NCI-H2107 (cell line): ENCODE measurements at regions not wholly inside any gene's neighbourhood (a gene's known extent, or its start where the extent isn't known, plus 50 kb on each side); places are given as distances from the start of the nearest gene placed in this dataset.
"Not testable (repeated sequence)": the region's sequence is repeated elsewhere in the genome, so short reads cannot be mapped to it uniquely, and the experiment has no call there.

Experiments used
- DNase-seq: peaks from one replicate; lab custom pipeline; 2025; lab: John Stamatoyannopoulos, UW

DNA sequence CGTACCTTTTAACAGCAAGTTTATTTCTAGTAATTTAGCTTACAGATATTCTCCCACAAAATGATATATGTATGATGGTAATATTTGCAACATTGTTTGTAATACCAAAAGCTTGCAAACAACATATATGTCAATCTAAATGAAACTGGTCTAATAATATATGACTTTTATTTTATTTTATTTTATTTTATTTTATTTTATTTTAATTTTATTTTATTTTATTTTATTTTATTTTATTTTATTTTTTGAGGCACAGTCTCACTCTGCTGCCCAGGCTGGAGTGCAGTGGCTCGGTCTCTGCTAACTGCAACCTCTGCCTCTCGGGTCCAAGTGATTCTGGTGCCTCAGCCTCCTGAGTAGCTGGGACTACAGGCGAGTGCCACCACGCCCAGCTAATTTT is 94.6 kb upstream of the ABCA1 start:
- DNase-seq, result not testable (repeated sequence)

DNA sequence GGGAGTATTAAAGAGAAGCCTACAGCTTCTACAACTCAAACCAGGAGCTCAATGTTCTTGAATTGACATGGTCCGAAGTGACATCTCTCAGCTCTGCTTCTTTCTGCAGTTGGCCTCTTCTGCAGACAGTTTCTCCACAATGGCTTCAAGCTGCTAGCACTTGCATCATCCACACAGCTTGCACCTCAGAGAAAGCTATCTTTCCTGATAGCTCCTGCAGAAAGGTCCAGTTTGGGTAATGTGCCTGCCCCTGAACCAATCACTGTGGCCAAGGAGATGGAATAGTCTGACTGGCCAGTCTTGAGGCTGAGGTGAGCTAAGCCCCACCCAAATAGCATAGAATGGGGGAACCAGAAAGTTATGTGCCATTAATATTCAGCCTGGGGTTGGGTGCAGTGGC is 95.8 kb upstream of the ABCA1 start:
- DNase-seq, result no peak

DNA sequence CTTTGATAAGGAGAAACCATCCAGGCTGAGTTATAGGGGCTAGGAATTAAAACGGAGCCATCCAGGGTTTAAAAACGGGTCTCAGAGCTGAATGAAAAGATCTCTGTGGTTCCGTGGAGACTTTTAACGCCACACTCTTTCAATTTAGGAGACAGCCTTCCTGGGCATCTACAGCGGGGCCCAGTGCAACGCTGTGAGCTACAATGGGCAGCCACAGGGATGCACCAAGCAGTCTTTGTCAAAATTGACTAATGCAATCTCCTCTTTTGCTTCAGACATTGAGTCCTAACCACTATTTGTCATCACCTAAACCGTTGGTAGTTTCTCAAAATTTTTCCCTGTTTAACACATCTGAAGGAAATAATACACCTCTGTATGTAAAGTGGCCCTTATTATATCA is 96.6 kb upstream of the ABCA1 start:
- DNase-seq, result no peak

DNA sequence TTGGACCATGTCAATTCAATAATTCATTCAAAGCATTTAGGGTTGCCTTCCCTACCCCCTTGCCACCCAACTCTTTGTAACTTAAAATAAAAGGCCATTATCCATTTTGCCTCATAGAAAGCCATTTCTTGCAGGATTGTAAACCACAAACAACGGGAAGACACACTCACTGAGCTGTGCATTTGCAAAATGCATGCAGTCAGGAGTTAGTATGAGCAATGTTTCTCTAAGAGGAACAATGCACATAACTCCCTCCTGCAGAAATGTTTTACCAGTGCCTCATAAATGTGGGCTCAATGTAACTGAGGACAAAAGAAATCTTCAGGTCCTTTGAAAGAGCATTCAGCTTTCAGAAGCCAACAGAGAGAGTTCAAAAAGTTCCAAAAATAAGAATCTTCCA is 98.5 kb upstream of the ABCA1 start:
- no peak for DNase-seq

DNA sequence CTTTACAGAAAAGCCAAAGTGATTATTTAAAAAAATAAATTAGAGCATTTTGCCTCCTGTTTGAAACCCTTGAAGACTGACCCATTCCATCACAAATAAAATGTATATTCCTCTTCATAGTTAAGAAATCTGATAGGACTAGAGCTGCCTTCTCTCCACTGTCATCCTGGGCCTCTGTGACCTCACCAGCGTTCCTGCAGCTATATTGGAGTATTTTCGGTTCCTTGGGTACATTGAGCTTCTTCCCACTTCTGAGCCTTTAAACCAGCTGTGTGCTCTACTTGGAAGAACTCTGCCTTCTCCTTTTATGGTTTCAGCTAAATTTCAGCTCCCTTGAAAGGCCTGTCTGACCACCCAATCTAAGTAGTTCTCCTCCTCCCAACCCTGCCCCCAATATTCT is 99.1 kb upstream of the ABCA1 start:
- no peak for DNase-seq

DNA sequence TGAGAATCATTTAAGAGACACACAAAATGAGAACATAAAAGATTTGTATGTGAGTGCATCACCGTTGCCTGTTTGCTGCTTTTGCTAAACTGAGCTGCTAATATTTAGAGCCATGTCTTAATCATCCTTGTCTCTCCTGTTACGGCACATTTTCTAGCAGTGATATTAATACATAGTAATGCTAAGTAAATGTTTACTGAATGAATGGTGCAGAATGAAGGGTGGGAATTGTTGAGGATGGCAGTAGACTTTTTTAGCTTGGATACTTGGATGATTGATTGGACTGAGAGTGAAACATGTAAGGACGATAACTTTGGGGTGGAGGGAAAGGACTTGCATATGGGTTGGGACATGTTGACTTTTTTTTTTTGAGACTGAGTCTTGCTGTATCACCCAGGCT is 102.3 kb upstream of the ABCA1 start:
- DNase-seq, result no peak

DNA sequence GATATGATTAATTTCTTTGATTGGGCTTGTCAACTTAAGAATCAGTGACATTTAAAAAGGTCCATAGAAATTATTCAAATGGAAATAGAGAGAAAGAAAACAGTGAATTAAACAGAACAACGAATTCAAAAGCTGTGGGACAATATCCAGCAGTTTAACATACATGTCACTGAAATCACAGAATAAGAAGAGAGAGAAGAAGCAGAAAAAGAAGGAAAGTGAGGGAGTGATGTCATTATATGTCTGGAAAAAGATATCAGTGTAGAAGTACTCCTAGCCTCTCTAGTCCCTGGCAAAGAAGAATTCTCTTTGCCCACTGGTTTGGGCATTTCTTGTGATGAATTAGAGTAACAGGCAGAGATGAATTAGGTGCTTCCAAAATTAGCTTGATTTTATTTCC is 109.2 kb upstream of the ABCA1 start:
- no peak for DNase-seq

DNA sequence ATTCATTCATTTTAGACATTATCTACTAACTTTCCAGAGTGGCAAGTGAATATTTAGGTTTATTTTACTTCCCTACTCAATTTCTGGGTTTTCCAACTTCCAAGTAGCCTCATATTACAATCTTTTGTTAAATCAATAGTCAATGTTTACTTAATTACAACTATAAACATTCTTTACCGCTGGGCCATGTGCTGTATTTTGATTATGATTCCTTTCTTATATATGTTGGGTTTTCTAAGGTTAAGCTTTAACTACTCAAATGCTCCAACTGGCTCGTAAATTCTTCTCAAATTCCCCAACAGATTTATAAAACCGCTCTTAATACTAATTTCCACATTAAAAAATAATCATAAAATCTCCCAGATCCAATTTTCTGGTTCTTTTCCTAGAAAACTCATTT is 110.1 kb upstream of the ABCA1 start:
- DNase-seq, result no peak

DNA sequence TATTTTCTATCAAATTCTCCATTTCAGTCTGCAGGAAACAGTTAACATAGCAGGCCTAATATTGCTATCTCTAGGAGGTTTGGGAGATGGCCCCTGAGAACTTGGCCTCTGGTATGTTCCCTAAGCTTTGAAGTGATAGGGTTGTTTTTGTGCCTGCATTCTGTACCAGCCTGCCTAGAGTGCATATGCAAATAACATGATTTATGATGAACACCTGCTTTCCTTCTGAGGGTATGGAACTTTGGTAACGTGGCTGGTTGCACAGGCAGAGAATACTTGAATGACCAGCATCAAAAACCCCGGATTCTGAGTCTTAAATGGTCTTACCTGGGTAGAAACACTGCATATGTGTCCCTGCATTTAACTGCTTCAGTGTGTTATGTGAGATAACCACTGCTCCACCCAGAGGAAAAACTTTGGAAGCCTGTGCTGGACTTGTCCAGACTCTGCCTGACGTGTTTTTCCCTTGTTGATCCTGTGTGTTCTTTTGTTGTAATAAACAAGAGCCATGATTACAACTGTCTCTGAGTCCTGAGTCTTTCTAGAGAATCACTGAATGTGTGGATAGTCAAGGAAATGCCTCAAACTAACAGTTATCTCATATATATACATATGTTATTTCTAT is 111.3 kb upstream of the ABCA1 start:
- DNase-seq, result no peak

DNA sequence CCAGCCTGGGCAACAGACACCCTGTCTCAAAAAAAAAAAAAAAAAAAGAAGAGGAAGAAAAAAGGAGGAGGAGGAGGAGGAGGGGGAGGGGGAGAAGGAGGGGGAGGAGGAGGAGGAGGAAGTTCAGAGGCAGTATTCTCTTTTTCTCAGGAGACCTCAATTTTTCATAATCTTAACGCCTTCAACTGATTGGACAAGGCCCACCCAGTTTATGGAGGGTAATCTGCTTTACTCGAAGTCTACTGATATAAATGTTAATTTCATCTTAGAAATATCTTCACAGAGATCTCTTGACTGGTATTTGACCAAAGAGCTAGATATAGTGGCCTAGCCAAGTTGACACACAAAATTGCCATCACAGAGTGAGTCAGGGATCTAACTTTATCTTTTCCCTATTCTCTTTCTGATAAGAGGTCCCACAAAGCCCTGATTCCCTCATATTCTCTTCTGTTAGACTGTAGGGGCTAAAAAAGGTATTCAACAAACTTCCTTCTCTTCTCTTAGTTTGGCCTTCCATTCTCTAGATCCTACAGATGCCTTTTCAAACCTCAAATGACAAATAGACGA is 115.5 kb upstream of the ABCA1 start:
- DNase-seq, result no peak

DNA sequence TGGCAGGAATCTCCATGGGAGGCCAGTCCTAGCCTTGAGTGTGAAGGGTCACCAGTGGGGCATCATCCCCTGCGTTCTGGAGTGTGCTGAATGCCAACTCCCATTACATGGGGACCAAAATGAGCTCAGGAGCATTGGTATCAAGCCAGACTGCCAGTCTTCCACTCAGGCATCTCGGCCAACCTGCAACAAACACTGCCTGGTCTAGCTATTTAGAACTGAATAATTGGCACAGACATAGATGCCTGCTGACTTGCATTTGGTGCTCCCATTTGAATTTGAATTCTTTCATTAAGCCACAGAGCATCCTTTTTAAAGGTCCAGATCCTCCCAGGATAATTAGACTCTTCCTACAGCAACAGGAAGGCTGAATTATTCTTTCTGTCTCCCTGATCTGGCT is 116.6 kb upstream of the ABCA1 start:
- no peak for DNase-seq

DNA sequence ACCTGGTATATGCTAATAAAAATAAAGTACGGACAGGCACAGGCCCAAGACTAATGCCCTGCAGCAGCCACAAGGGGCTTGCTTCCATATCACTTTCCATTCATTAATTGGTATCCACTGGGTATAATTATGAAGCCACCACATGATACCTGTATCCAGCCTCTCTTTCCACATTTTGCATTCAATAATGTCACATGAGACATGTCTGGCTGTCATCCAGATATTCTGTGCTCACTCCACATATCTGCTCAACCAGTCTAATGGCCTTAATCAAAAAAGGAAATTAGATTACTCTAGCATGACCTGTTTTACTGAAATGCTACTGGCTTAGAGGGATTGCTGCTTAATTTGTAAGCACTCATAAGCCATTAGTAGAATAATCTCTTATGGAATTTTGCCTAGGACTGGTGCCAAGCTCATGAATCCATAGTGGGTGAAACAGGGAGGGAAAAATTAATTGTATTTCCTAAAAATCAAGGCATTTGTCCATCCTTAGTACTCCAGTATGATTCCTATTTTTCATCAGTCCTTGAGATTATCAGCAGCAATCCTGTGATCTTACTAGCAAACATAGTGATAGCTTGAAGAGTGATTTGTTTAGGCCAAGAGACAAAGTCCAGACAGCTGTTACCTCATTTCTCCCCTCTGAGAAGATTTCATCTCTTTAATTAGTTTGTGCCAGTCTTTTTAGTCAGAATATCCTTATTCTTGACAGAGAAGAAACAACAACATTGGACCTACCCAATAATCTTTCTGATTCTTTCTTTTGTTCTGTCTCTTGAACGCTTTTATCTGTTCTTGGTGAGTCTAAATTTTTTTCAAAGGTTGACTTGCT is 119.2 kb upstream of the ABCA1 start:
- no peak for DNase-seq

DNA sequence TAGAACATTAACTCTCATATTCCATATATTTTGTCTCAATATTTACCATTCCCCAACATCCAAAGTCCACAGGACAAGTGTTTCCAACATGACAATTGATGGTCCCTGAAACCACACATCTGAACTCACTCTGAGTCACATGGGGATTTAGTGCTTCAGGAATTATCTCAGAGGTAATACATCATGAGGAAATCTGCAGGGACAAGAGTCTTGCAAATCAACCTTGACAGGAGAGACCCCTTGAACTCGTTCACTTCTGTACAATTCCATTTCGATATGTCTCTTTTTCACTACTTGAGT is 119.7 kb upstream of the ABCA1 start:
- no peak for DNase-seq

DNA sequence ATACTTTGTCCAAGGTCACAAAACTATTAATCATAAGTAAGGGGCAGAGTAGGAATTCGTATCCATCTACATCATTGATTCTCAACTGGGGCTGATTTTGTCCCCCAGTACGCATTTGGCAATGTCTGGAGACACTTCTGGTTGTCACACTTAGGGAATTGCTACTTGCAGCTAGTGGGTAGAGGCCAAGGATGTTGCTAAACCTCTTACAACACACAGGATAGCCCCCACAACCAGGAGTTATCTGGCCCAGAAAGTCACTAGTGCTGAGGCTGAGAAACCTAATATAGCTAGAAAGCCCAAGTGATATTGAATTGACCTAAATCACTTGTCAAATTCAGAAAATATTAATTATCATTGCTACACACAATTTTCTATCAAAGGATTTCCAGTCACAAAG is 120.4 kb upstream of the ABCA1 start:
- no peak for DNase-seq

DNA sequence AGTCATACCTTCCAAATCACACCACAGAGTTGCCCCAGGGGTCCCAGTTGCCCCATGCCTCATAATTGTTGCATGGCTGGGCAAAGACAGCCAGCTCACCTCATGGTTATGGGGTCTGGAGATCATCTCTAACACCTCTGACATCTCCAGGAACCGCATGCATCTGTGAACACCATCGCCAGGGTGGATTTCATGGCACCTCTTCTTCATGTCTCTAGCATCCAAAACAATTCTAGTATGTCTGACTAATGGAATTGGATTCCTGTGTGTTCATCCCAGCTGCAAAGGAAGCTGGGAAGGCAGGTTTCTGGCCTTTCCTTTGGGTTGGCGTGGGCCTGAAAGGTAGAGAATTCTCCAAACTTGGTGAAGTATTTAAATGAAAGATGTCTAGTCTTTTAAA is 122.3 kb upstream of the ABCA1 start:
- no peak for DNase-seq

DNA sequence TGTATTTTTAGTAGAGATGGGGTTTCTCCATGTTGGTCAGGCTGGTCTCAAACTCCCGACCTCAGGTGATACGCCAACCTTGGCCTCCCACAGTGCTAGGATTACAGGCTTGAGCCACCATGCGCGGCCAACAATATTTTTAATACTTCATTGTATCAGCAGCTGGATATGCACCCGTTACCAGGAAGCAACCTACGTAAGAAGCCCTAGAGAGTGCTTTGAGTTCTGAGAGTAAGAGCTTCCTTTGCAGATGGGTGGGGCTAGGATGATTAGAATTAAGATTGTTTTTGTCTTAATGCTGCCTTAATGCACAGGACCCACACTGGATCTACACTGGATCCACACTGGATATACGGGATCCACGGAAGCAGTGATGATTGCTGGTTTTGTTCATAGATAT is 123.9 kb upstream of the ABCA1 start:
- DNase-seq, result no peak

DNA sequence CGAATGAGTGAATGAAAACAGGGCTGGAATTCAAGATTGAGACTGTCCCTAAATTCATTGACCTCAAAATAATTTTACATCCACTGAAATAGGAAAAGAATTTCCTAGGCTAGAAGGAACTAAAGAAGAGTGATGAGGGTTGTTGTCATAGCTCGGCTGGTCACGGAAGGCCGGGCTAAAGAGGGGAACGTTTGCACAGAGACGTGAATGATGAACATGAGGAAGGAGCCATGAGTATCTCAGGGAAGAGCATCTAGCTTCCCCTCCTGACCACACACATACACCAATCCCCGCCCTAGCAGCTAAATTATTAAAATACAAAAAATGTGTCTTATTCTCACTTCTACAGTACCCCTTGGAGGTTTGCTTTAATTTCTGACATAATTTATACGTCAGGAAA is 124.4 kb upstream of the ABCA1 start:
- no peak for DNase-seq

DNA sequence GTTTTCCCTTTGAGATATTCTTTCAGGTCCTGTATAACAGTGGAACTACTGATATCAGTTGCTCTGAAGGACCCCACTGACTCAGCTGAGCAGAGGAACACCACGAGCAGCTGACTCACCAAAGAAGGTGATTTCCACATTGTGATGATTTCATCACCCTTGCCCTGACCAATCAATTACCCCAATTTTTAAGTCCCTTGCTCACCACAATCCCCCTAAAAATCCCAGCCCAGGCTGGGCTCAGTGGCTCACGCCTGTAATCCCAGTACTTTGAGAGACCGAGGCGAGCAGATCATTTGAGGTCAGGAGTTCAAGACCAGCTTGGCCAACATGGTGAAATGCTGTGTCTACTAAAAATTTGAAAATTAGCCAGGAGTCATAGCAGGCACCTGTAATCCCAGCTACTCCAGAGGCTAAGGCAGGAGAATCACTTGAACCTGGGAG is 125.3 kb upstream of the ABCA1 start:
- DNase-seq, result no peak

DNA sequence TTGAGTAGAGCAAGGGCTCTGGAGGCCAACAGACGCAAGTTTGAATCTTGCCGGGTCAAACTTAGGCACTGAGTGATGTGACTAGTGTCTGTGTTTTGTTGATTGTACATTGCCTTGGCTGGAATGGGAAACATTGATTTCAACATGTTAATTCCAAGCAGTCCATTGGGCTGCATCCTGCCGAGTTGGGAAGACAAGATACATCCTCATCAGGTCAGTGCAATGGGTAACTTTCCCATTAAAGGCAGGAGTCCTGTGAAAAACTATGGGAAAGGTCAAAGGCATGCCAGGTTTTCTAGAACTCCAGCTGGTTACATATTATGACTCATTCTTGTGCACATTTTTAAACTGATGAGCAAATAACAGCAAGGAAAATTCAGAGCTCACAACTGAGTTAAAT is 126.5 kb upstream of the ABCA1 start:
- no peak for DNase-seq

DNA sequence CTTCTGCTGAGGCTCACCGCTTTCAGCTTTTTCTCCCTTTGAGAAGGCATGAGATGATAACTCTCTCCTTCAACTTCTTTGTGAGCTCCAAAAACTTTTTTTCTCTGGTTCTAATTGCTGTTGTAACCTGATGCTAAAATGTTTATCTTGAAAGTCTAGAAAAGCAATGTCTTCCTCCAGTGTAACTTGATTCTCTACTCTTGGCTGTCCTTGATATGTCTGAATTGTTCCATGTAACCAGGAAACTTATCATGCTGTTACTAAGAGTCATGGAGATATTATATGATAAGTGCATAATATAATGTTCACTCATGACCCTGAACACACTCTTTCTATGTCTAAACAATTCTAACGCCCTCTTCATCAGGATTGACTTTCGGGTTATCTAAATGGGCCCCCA is 128.0 kb upstream of the ABCA1 start:
- DNase-seq, result no peak

DNA sequence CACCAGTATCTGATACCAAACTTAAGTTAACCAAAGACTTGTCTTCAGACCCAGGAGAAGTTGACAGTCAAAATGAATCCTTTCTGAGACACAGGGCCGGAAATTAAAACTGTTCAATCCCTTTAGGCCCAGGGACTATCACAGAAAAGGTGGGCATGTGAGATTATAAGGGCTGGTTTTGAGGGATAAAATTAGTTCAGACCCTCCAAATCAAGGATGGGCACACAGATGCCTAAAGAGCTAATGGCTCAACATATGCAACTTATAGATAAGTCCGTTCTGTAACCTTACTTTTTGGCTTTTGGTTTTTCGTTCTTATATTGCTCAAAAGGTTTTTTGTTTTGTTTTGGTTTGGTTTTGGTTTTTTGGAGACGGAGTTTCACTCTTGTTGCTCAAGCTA is 129.6 kb upstream of the ABCA1 start:
- no peak for DNase-seq

DNA sequence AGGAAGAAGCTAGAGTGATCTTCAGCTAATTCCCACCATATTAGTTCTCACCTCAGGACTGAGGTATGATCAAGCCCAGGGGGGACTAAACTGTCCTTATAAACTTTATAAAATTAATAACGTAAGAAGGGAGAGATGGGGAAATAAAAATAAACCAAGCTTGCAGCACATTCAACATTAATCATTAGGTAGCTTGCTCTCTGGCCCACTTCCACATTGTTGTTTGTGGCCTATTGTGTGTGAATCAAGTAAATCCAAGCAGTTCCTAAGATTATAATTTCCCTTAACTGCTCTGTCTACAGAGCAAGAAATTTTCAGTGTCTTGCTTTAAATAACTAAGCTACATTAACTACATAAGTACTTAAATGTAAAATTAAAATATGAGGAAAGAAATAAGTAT is 131.3 kb upstream of the ABCA1 start:
- no peak for DNase-seq

DNA sequence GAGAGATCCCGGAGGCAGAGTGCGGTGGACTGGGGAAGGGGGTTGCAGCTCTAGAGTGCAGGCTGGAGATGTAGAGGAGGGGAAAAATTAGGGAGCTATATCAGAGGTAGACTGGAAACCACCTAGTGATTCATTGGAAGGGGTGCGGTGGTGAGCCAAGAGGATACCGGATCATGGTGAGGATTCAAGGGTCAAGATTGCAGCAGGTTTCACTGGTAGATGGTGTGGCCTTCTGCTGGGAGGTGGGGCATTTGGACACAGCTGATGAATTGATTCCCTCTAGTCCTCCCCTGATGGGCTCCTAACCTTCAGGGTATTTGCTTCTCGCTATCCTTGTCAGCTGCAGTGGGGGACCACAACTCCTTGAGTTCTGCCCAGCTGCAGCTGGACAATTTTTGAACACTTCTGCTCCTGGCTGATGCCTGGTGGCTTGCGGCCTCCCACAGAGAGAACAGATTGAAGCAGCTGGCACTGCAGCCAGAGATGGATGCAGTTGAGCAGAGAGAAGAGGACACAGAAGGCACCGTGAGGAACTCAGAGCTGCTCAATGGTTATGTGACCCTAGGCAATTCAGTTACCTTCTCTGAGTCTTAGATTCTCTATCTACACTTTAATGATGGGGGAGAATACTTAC is 134.4 kb upstream of the ABCA1 start:
- peak; percentile 7 for DNase-seq
